Endothelial cell of umbilical vein (primary cell): ENCODE measurements at regions not wholly inside any gene's neighbourhood (a gene's known extent, or its start where the extent isn't known, plus 50 kb on each side); places are given as distances from the start of the nearest gene placed in this dataset.

ENCODE experiments used
- BruUV-seq: library from RNA; stranded (reverse); fragments of 400-500 nt; replicated peaks from 2 replicates; lab custom pipeline; 2021; lab: Mats Ljungman, UMichigan
- CTCF ChIA-PET: fragments of 300-600, 350-600 bp; sonication (Branson Sonifier 250); formaldehyde crosslinking; loops from one replicate; lab custom pipeline; 2021; ENCODE audit warnings: antibody characterized with exemption, inconsistent platforms; lab: Charles Lee
- POLR2A ChIA-PET: fragments of 300-600, 350-600 bp; sonication (Branson Sonifier 250); formaldehyde crosslinking; loops from one replicate; lab custom pipeline; 2021; ENCODE audit warnings: antibody characterized with exemption, inconsistent platforms; lab: Charles Lee
- DNase-seq: peaks from one replicate; pipeline ENCODE4 v3.0.0-alpha.2; 2011; ENCODE audit warnings: low read depth, low spot score
- FAIRE-seq: peaks from 2 replicates; lab custom pipeline; 2011; peaks lifted over from hg19 to GRCh38; lab: Jason Lieb, UNC
- H2AFZ ChIP-seq: 2 replicates; pipeline ENCODE4 v1.6.0; 2012; ENCODE audit warnings: low read depth, low read length, control low read depth, inconsistent platforms
- H3K27ac ChIP-seq: 2 replicates; pipeline ENCODE4 v1.5.1; 2011; ENCODE audit warnings: low read depth, mild to moderate bottlenecking, control low read depth, low read length, moderate library complexity; ENCODE audit not compliant: insufficient read depth
- H3K27me3 ChIP-seq, 2 experiments: 2 replicates each; pipeline versions ENCODE4 v1.6.0 to v1.6.1; 2011; ENCODE audit warnings: low read length in 2 of 2, mixed read lengths in 1 of 2; ENCODE audit not compliant: control insufficient read depth in 2 of 2, insufficient read depth in 2 of 2
- H3K36me3 ChIP-seq, 2 experiments: 2 replicates in 1 of 2; 3 replicates in 1 of 2; pipeline ENCODE4 v1.5.1; 2011; ENCODE audit warnings: low read length in 2 of 2, mild to moderate bottlenecking in 1 of 2, moderate library complexity in 1 of 2; ENCODE audit not compliant: control insufficient read depth in 2 of 2, insufficient read depth in 2 of 2; ENCODE audit errors: extremely low read depth in 1 of 2
- H3K4me1 ChIP-seq: 3 replicates; pipeline ENCODE4 v1.5.1; 2011; ENCODE audit warnings: mild to moderate bottlenecking, low read length; ENCODE audit not compliant: control insufficient read depth, insufficient read depth; ENCODE audit errors: extremely low read depth
- H3K4me2 ChIP-seq: 2 replicates; pipeline ENCODE4 v1.6.1; 2011; ENCODE audit warnings: low read length, control low read depth, mixed read lengths; ENCODE audit not compliant: insufficient read depth
- H3K4me3 ChIP-seq, 3 experiments: fragments of 200-600 bp in 1 of 3; sonication (generic), shearing (Covaris generic) in 1 of 3; replicated peaks in 1 of 3; 2 replicates each; pipeline ENCODE4 v1.5.1; 2011 to 2016; ENCODE audit warnings: control low read depth in 3 of 3, low read length in 3 of 3, mild to moderate bottlenecking in 2 of 3, inconsistent platforms in 1 of 3, low read depth in 1 of 3, moderate library complexity in 1 of 3; ENCODE audit not compliant: insufficient read depth in 1 of 3
- H3K79me2 ChIP-seq: 2 replicates; pipeline ENCODE4 v1.6.0; 2012; ENCODE audit warnings: low read length, inconsistent platforms; ENCODE audit not compliant: control insufficient read depth, insufficient read depth
- H3K9ac ChIP-seq: replicated peaks from 2 replicates; pipeline ENCODE3; 2011; ENCODE audit warnings: low read length, control low read depth; ENCODE audit not compliant: insufficient read depth; ENCODE audit errors: extremely low read depth
- H3K9me1 ChIP-seq: replicated peaks from 3 replicates; pipeline ENCODE4 v1.6.0; 2011; ENCODE audit warnings: mild to moderate bottlenecking, low read length; ENCODE audit not compliant: control insufficient read depth, insufficient read depth; ENCODE audit errors: extremely low read depth
- H3K9me3 ChIP-seq: replicated peaks from 2 replicates; pipeline ENCODE4 v1.5.1; 2012; ENCODE audit warnings: low read length, inconsistent platforms; ENCODE audit not compliant: control insufficient read depth, insufficient read depth
- H4K20me1 ChIP-seq: replicated peaks from 2 replicates; pipeline ENCODE3; 2011; ENCODE audit warnings: mild to moderate bottlenecking, low read length; ENCODE audit not compliant: control insufficient read depth, insufficient read depth; ENCODE audit errors: extremely low read depth
- CTCF ChIP-seq, 2 donors: IDR thresholded peaks; 1 replicate in 1 of 2; 2 replicates in 1 of 2; pipeline ENCODE4 v1.5.1; 2011; ENCODE audit warnings: low read length in 2 of 2, mild to moderate bottlenecking in 2 of 2, moderate library complexity in 2 of 2, control low read depth in 1 of 2, inconsistent platforms in 1 of 2, low read depth in 1 of 2; ENCODE audit not compliant: insufficient read depth in 1 of 2; ENCODE audit errors: extremely low read depth in 1 of 2
- EZH2 ChIP-seq: IDR thresholded peaks from 2 replicates; pipeline ENCODE4 v1.6.1; 2012; ENCODE audit warnings: borderline replicate concordance, low read depth, mild to moderate bottlenecking, moderate library complexity, low read length, inconsistent platforms; ENCODE audit not compliant: severe bottlenecking
- FOS ChIP-seq: IDR thresholded peaks from 2 replicates; pipeline ENCODE4 v1.6.1; 2011; ENCODE audit warnings: mild to moderate bottlenecking, low read length, moderate library complexity, borderline replicate concordance; ENCODE audit not compliant: insufficient read depth
- GATA2 ChIP-seq: IDR thresholded peaks from 2 replicates; pipeline ENCODE4 v1.7.0; 2011; ENCODE audit warnings: low read depth, mild to moderate bottlenecking, moderate library complexity, mixed read lengths, low read length; ENCODE audit not compliant: insufficient read length, insufficient read depth
- JUN ChIP-seq: IDR thresholded peaks from 2 replicates; pipeline ENCODE4 v1.6.1; 2011; ENCODE audit warnings: borderline replicate concordance, low read depth; ENCODE audit not compliant: insufficient read length, insufficient read depth
- MAX ChIP-seq: IDR thresholded peaks from 2 replicates; pipeline ENCODE4 v1.6.1; 2011; ENCODE audit not compliant: insufficient read depth, insufficient read length
- MYC ChIP-seq: IDR thresholded peaks from one replicate; pipeline ENCODE4 v1.6.1; 2011; ENCODE audit warnings: mild to moderate bottlenecking, low read depth, low read length
- POLR2A ChIP-seq: IDR thresholded peaks from 2 replicates; pipeline ENCODE4 v1.6.1; 2012; ENCODE audit warnings: low read depth, mild to moderate bottlenecking, control low read depth, low read length
- POLR2AphosphoS5 ChIP-seq: IDR thresholded peaks from 2 replicates; pipeline ENCODE4 v1.6.1; 2012; ENCODE audit warnings: low read depth, mild to moderate bottlenecking, control low read depth, low read length, moderate library complexity; ENCODE audit not compliant: insufficient read depth
- dilution Hi-C: fragments of 300-500 bp; cut with MboI; formaldehyde crosslinking; loops from one replicate; pipeline ENCODE4 v1.15.0; 2019; ENCODE audit warnings: low sequenced_read_pairs; ENCODE audit not compliant: extremely low pct_ligation_motif_present
- intact Hi-C: fragments of 100-400 bp; cut with micrococcal nuclease; formaldehyde crosslinking; loops from one replicate; pipeline ENCODE4 v1.10.0; 2022

- POLR2A ChIA-PET = no interaction called here
- intact Hi-C loops (no loop called here), dilution Hi-C loops (no loop called here)
- no peaks in the 10 kb centered on the region for H3K9me3 ChIP-seq
- BruUV-seq = no TSS peak
- peak overlapping the region; percentile 42 for H3K27ac ChIP-seq
- no peak for TF ChIP-seq POLR2A
- TF ChIP-seq GATA2 = peak; percentile 64
- no peak for TF ChIP-seq POLR2AphosphoS5
- no peak for TF ChIP-seq CTCF (IDR thresholded peaks at IDR 0.05; ENCODE audit: extremely low read depth in 1 of 2, insufficient read depth in 1 of 2, low read depth in 1 of 2, low read length in 2 of 2)
- TF ChIP-seq MAX = no peak
- TF ChIP-seq JUN = peak; percentile 26
- TF ChIP-seq MYC = no peak
- no peak for TF ChIP-seq EZH2
- TF ChIP-seq FOS = peak; percentile 85
- FAIRE-seq = peak; percentile 62
- H3K9me1 ChIP-seq = no peaks in the 10 kb centered on the region
- peak overlapping the region; percentile 39 for H2AFZ ChIP-seq
- H3K79me2 ChIP-seq = no peaks in the 10 kb centered on the region
- peak overlapping the region; percentile 17 for H3K4me2 ChIP-seq
- H3K9ac ChIP-seq = no peak overlapping the region
- no peaks in the 10 kb centered on the region for H3K36me3 ChIP-seq
- H3K4me3 ChIP-seq = no peak overlapping the region
- DNase-seq = peak; percentile 62
- no peaks in the 10 kb centered on the region for H4K20me1 ChIP-seq
- CTCF ChIA-PET = no interaction called here
- no peaks in the 10 kb centered on the region for H3K27me3 ChIP-seq
- peaks cover 2% of the 10 kb centered on the region for H3K4me1 ChIP-seq
Measured at GRCh38 chr7:124992851-124993562, 63.4 kb upstream of the POT1 start.
